H9 (cell line): ENCODE measurements at regions not wholly inside any gene's neighbourhood (a gene's known extent, or its start where the extent isn't known, plus 50 kb on each side); places are given as distances from the start of the nearest gene placed in this dataset.

ENCODE experiments used
- DNase-seq: peaks from one replicate; pipeline ENCODE4 v3.0.0-alpha.2; 2017
- H2AFZ ChIP-seq: one replicate; pipeline ENCODE4 v1.6.1; 2013; ENCODE audit warnings: mild to moderate bottlenecking, low read length, control low read depth, moderate library complexity
- H2AK5ac ChIP-seq: 2 replicates; pipeline ENCODE4 v1.6.1; 2013; ENCODE audit warnings: low read length, control low read depth, mixed read lengths; ENCODE audit not compliant: insufficient read length
- H2BK120ac ChIP-seq: one replicate; pipeline ENCODE4 v1.6.1; 2013; ENCODE audit warnings: low read depth, mild to moderate bottlenecking, low read length, control low read depth, inconsistent platforms; ENCODE audit not compliant: poor library complexity, severe bottlenecking
- H2BK12ac ChIP-seq: 2 replicates; pipeline ENCODE4 v1.6.1; 2013; ENCODE audit warnings: low read length, control low read depth, mixed read lengths, low read depth; ENCODE audit not compliant: insufficient read length
- H2BK15ac ChIP-seq: 2 replicates; pipeline ENCODE4 v1.6.1; 2013; ENCODE audit warnings: low read depth, low read length, control low read depth
- H2BK20ac ChIP-seq: one replicate; pipeline ENCODE4 v1.6.1; 2013; ENCODE audit warnings: low read depth, mild to moderate bottlenecking, low read length, control low read depth, inconsistent platforms; ENCODE audit not compliant: poor library complexity, severe bottlenecking
- H2BK5ac ChIP-seq: 2 replicates; pipeline ENCODE4 v1.6.1; 2013; ENCODE audit warnings: low read length, control low read depth, mixed read lengths; ENCODE audit not compliant: insufficient read length
- H3K14ac ChIP-seq: 2 replicates; pipeline ENCODE4 v1.6.1; 2013; ENCODE audit warnings: low read length, control low read depth; ENCODE audit not compliant: insufficient read depth
- H3K18ac ChIP-seq: 2 replicates; pipeline ENCODE4 v1.6.1; 2013; ENCODE audit warnings: low read depth, mild to moderate bottlenecking, mixed read lengths, low read length, control low read depth; ENCODE audit not compliant: insufficient read length
- H3K23ac ChIP-seq: 2 replicates; pipeline ENCODE4 v1.6.1; 2013; ENCODE audit warnings: low read length, control low read depth, mixed read lengths, low read depth; ENCODE audit not compliant: insufficient read length
- H3K23me2 ChIP-seq: 2 replicates; pipeline ENCODE4 v1.6.1; 2013; ENCODE audit warnings: low read depth, mild to moderate bottlenecking, mixed read lengths, low read length, control low read depth; ENCODE audit not compliant: insufficient read length, poor library complexity, severe bottlenecking
- H3K27ac ChIP-seq: 2 replicates; pipeline ENCODE4 v1.5.1; 2013; ENCODE audit warnings: low read length, control low read depth, mixed read lengths, low read depth; ENCODE audit not compliant: insufficient read length
- H3K27me3 ChIP-seq: 2 replicates; pipeline ENCODE4 v1.6.1; 2013; ENCODE audit warnings: low read length, control low read depth, inconsistent platforms; ENCODE audit not compliant: insufficient read depth
- H3K4ac ChIP-seq: 2 replicates; pipeline ENCODE4 v1.6.1; 2013; ENCODE audit warnings: low read depth, mild to moderate bottlenecking, control low read depth, inconsistent platforms, low read length, moderate library complexity
- H3K4me1 ChIP-seq: 2 replicates; pipeline ENCODE4 v1.6.1; 2013; ENCODE audit warnings: low read length, control low read depth, inconsistent platforms; ENCODE audit not compliant: insufficient read depth
- H3K4me2 ChIP-seq: 2 replicates; pipeline ENCODE4 v1.6.1; 2013; ENCODE audit warnings: low read length, control low read depth, mixed read lengths; ENCODE audit not compliant: insufficient read length, insufficient read depth
- H3K56ac ChIP-seq: 2 replicates; pipeline ENCODE4 v1.6.1; 2013; ENCODE audit warnings: low read depth, mild to moderate bottlenecking, mixed read lengths, low read length, control low read depth; ENCODE audit not compliant: insufficient read length
- H3K79me1 ChIP-seq: 2 replicates; pipeline ENCODE4 v1.6.1; 2013; ENCODE audit warnings: low read depth, mild to moderate bottlenecking, moderate library complexity, low read length, control low read depth, inconsistent platforms; ENCODE audit not compliant: insufficient read depth, poor library complexity, severe bottlenecking
- H3K79me2 ChIP-seq: 2 replicates; pipeline ENCODE4 v1.6.1; 2013; ENCODE audit warnings: low read length, control low read depth, inconsistent platforms; ENCODE audit not compliant: insufficient read depth
- H3K9ac ChIP-seq: 2 replicates; pipeline ENCODE4 v1.6.1; 2013; ENCODE audit warnings: low read length, control low read depth, mixed read lengths; ENCODE audit not compliant: insufficient read length; ENCODE audit errors: extremely low read depth
- H3K9me3 ChIP-seq: one replicate; pipeline ENCODE4 v1.6.1; 2013; ENCODE audit warnings: low read depth, low read length, inconsistent platforms; ENCODE audit not compliant: control insufficient read depth
- H3T11ph ChIP-seq: one replicate; pipeline ENCODE4 v1.6.1; 2013; ENCODE audit warnings: mild to moderate bottlenecking, low read length, control low read depth, inconsistent platforms
- H4K20me1 ChIP-seq: one replicate; pipeline ENCODE4 v1.6.1; 2013; ENCODE audit not compliant: control insufficient read depth, insufficient read length, insufficient read depth
- H4K5ac ChIP-seq: 2 replicates; pipeline ENCODE4 v1.6.1; 2013; ENCODE audit warnings: low read depth, mild to moderate bottlenecking, mixed read lengths, low read length, control low read depth; ENCODE audit not compliant: insufficient read length
- H4K8ac ChIP-seq: replicated peaks from 2 replicates; pipeline ENCODE4 v1.6.1; 2013; ENCODE audit warnings: low read length, control low read depth, mixed read lengths, low read depth; ENCODE audit not compliant: insufficient read length
- H4K91ac ChIP-seq: 2 replicates; pipeline ENCODE4 v1.6.1; 2013; ENCODE audit warnings: low read depth, mild to moderate bottlenecking, moderate library complexity, mixed read lengths, low read length, control low read depth; ENCODE audit not compliant: insufficient read length
- H3K27ac Mint-ChIP-seq, 3 experiments: 2 replicates in 2 of 3; 3 replicates in 1 of 3; pipeline ENCODE4 v1.8.0; 2020 to 2021; ENCODE audit warnings: mixed read lengths in 3 of 3, mild to moderate bottlenecking in 1 of 3, moderate library complexity in 1 of 3
- H3K27me3 Mint-ChIP-seq: 2 replicates; pipeline ENCODE4 v1.8.0; 2021; ENCODE audit warnings: low read depth, mild to moderate bottlenecking, moderate library complexity, mixed read lengths
- H3K36me3 Mint-ChIP-seq, 3 experiments: 2 replicates in 2 of 3; 3 replicates in 1 of 3; pipeline ENCODE4 v1.8.0; 2020 to 2021; ENCODE audit warnings: low read depth in 3 of 3, mixed read lengths in 3 of 3; ENCODE audit not compliant: insufficient read depth in 1 of 3
- H3K4me1 Mint-ChIP-seq, 2 experiments: 2 replicates each; pipeline ENCODE4 v1.8.0; 2020; ENCODE audit warnings: mixed read lengths in 2 of 2
- H3K4me3 Mint-ChIP-seq, 2 experiments: 2 replicates in 1 of 2; 3 replicates in 1 of 2; pipeline ENCODE4 v1.8.0; 2020 to 2021; ENCODE audit warnings: mild to moderate bottlenecking in 2 of 2, mixed read lengths in 2 of 2, moderate library complexity in 1 of 2
- H3K9me3 Mint-ChIP-seq, 2 experiments: 2 replicates in 1 of 2; 3 replicates in 1 of 2; pipeline ENCODE4 v1.8.0; 2020; ENCODE audit warnings: mild to moderate bottlenecking in 2 of 2, mixed read lengths in 2 of 2, moderate library complexity in 1 of 2
- CTCF ChIP-seq: fragments of 200-600 bp; sonication (generic); conservative IDR thresholded peaks from 3 replicates; pipeline ENCODE4 v1.8.0; 2021; ENCODE audit warnings: antibody characterized with exemption, mild to moderate bottlenecking

GRCh38 chr5:21171038-21171437 lies 1183.0 kb upstream of the CDH18 start:
- no peaks in the 10 kb centered on the region; the same call in 1 of the 2 replicates for H3K4me1 ChIP-seq
- H3K9me3 ChIP-seq, result no peaks in the 10 kb centered on the region
- H2BK12ac ChIP-seq, result no peak overlapping the region
- H3K9ac ChIP-seq, result no peak overlapping the region
- Mint-ChIP-seq H3K9me3 (no peaks in the 10 kb centered on the region; a peak in 1 of 5 replicates), H3K4me1 (peaks cover 10 to 11% of the 10 kb centered on the region in 2 experiments; a peak in 2 of 4 replicates), H3K4me3 (no peak overlapping the region), H3K36me3 (no peaks in the 10 kb centered on the region), H3K27ac (no peak overlapping the region), H3K27me3 (no peaks in the 10 kb centered on the region)
- H3K56ac ChIP-seq, result no peak overlapping the region
- no peak overlapping the region for H2AFZ ChIP-seq
- H3K4ac ChIP-seq, result no peak overlapping the region
- no peaks in the 10 kb centered on the region for H3K23me2 ChIP-seq
- no peak overlapping the region for H3K14ac ChIP-seq
- H2BK5ac ChIP-seq, result no peak overlapping the region
- H3K18ac ChIP-seq, result no peak overlapping the region
- H2BK120ac ChIP-seq, result no peak overlapping the region
- no peak overlapping the region for H3K4me2 ChIP-seq
- H4K20me1 ChIP-seq, result no peaks in the 10 kb centered on the region
- no peaks in the 10 kb centered on the region for H3K27me3 ChIP-seq
- H3T11ph ChIP-seq, result no peak overlapping the region
- no peak overlapping the region for H2AK5ac ChIP-seq
- H3K79me1 ChIP-seq, result no peaks in the 10 kb centered on the region
- no peak overlapping the region for H3K23ac ChIP-seq
- TF ChIP-seq CTCF, result no peak
- H4K8ac ChIP-seq, result no peak overlapping the region
- no peak overlapping the region for H4K91ac ChIP-seq
- no peaks in the 10 kb centered on the region for H3K79me2 ChIP-seq
- no peak overlapping the region for H2BK20ac ChIP-seq
- no peak overlapping the region for H3K27ac ChIP-seq
- H4K5ac ChIP-seq, result no peak overlapping the region
- no peak overlapping the region for H2BK15ac ChIP-seq
- no peak for DNase-seq
